RWPE2 (cell line): ENCODE measurements at regions not wholly inside any gene's neighbourhood (a gene's known extent, or its start where the extent isn't known, plus 50 kb on each side); places are given as distances from the start of the nearest gene placed in this dataset.

Experiments
- ATAC-seq: fragments of 200-7000 bp; cut with Tn5 transposase; 3 replicates; pipeline ENCODE4 v1.9.1; 2021; ENCODE audit warnings: low read depth
- DNase-seq: peaks from one replicate; pipeline ENCODE4 v3.0.0-alpha.2; 2020; ENCODE audit warnings: low spot score
- H3K27ac ChIP-seq: fragments of 450-650 bp; 2 replicates; pipeline ENCODE4 v1.5.1; 2017; ENCODE audit warnings: mild to moderate bottlenecking; ENCODE audit not compliant: poor library complexity, severe bottlenecking
- H3K27me3 ChIP-seq: fragments of 250-450 bp; sonication (Bioruptor Pico); 2 replicates; pipeline ENCODE4 v1.5.1; 2021; ENCODE audit warnings: mild to moderate bottlenecking, moderate library complexity; ENCODE audit not compliant: insufficient read depth, poor library complexity, severe bottlenecking
- H3K36me3 ChIP-seq: fragments of 250-450 bp; sonication (Bioruptor Pico); 2 replicates; pipeline ENCODE4 v1.5.1; 2020; ENCODE audit warnings: low read depth, mild to moderate bottlenecking, moderate library complexity
- H3K4me1 ChIP-seq: fragments of 250-450 bp; sonication (Bioruptor Pico); 2 replicates; pipeline ENCODE4 v1.5.1; 2021; ENCODE audit warnings: mild to moderate bottlenecking, moderate library complexity; ENCODE audit not compliant: insufficient read depth, poor library complexity, severe bottlenecking
- H3K4me3 ChIP-seq: fragments of 250-450 bp; sonication (Bioruptor Pico); 2 replicates; pipeline ENCODE4 v1.5.1; 2021; ENCODE audit warnings: mild to moderate bottlenecking, moderate library complexity; ENCODE audit not compliant: severe bottlenecking
- H3K9me3 ChIP-seq: fragments of 250-450 bp; sonication (Bioruptor Pico); 2 replicates; pipeline ENCODE4 v1.5.1; 2021; ENCODE audit warnings: mild to moderate bottlenecking, moderate library complexity; ENCODE audit not compliant: severe bottlenecking
- CTCF ChIP-seq: fragments of 450-650 bp; IDR thresholded peaks from one replicate; pipeline ENCODE4 v1.5.1; 2017; ENCODE audit warnings: mild to moderate bottlenecking, moderate library complexity; ENCODE audit not compliant: poor library complexity, severe bottlenecking

DNA sequence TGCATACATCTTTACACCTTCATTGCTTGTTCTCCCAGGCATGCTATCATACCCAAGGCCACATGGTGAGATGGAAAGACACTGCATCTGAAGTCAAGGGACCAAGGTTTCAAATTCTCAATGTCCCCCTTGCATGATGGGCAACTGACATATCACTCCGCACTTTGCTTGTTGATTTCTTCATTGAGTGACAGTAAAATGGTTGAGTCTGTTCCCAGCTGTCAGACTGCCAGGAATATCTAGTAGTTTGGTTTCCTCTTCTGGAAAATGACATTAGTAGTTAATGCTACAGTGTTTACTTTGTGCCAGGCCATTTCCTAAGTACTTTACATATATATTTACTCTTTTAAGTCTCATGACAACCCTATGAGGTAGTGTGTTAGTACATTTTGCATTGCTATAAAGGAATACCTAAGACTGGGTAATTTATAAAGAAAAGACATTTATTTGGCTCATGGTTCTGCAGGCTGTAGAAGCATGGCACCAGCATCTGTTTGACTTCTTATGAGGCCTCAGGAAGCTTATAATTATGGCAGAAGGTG, 114.4 kb downstream of the PCSK1 start:
- Histone ChIP-seq H3K27ac (no peak overlapping the region), H3K27me3 (no peaks in the 10 kb centered on the region), H3K4me3 (no peak overlapping the region), H3K9me3 (no peaks in the 10 kb centered on the region), H3K36me3 (no peaks in the 10 kb centered on the region), H3K4me1 (peaks cover 16% of the 10 kb centered on the region)
- TF ChIP-seq CTCF, result no peak
- no peak for DNase-seq
- no peak for ATAC-seq

GRCh38 chr5:96317945-96318344, 115.1 kb downstream of the PCSK1 start:
- no peak overlapping the region for H3K4me3 ChIP-seq
- no peaks in the 10 kb centered on the region for H3K36me3 ChIP-seq
- no peak overlapping the region for H3K27ac ChIP-seq
- ATAC-seq, result no peak
- no peak for TF ChIP-seq CTCF
- peaks cover 16% of the 10 kb centered on the region for H3K4me1 ChIP-seq
- H3K9me3 ChIP-seq, result no peaks in the 10 kb centered on the region
- no peaks in the 10 kb centered on the region for H3K27me3 ChIP-seq
- no peak for DNase-seq

GRCh38 chr5:96316487-96316886, 116.6 kb downstream of the PCSK1 start:
- H3K27ac ChIP-seq, result no peak overlapping the region

GRCh38 chr5:96316017-96316416, 117.0 kb downstream of the PCSK1 start:
- H3K36me3 ChIP-seq, result no peaks in the 10 kb centered on the region
- ATAC-seq (no peak), DNase-seq (no peak)
- no peak for TF ChIP-seq CTCF
- H3K27me3 ChIP-seq, result no peaks in the 10 kb centered on the region
- H3K4me3 ChIP-seq, result no peak overlapping the region
- no peaks in the 10 kb centered on the region for H3K9me3 ChIP-seq
- H3K4me1 ChIP-seq, result peaks cover 8% of the 10 kb centered on the region
- H3K27ac ChIP-seq, result no peak overlapping the region

More at GRCh38 chr5:96316487-96316886, 116.6 kb downstream of the PCSK1 start:
- ATAC-seq, result no peak
- Histone ChIP-seq H3K9me3 (no peaks in the 10 kb centered on the region), H3K36me3 (no peaks in the 10 kb centered on the region), H3K27me3 (no peaks in the 10 kb centered on the region), H3K4me1 (peaks cover 13% of the 10 kb centered on the region), H3K4me3 (no peak overlapping the region)
- TF ChIP-seq CTCF, result no peak
- no peak for DNase-seq

DNA sequence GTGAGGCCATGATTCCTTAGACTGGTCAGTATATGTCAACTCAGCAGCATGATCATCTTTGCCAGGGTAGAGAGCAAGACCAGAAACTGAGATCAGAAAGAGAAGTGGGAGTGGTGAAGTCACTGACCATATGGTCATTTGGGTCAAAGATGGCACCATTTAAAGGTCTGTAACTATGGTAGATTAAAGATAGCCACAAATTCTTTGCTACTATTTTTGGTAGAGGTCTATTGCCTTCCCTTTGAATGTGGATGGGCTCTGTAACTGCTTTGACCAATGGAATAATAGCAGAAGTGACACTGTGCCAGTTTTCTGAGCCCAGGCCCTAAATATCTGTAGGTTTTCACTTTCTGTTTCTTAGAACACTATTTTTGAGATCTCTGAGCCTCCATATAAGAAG, 117.6 kb downstream of the PCSK1 start:
- no peak overlapping the region for H3K4me3 ChIP-seq
- ATAC-seq (no peak), DNase-seq (no peak)
- no peaks in the 10 kb centered on the region for H3K27me3 ChIP-seq
- H3K36me3 ChIP-seq, result no peaks in the 10 kb centered on the region
- TF ChIP-seq CTCF, result no peak
- H3K4me1 ChIP-seq, result peaks cover 2% of the 10 kb centered on the region
- H3K27ac ChIP-seq, result no peak overlapping the region
- H3K9me3 ChIP-seq, result no peaks in the 10 kb centered on the region
